GM03348 (cell line): ENCODE measurements at regions not wholly inside any gene's neighbourhood (a gene's known extent, or its start where the extent isn't known, plus 50 kb on each side); places are given as distances from the start of the nearest gene placed in this dataset.

ENCODE experiments used
- DNase-seq: peaks from one replicate; pipeline ENCODE4 v3.0.0; 2012; ENCODE audit warnings: low spot score

- DNase-seq, result no peak
These were observed 1457.7 kb downstream of the BRD1 start for GRCh38 chr22:48369789-48370507.

- no peak for DNase-seq
These were observed 1458.6 kb downstream of the BRD1 start for GRCh38 chr22:48368975-48369525.

DNA sequence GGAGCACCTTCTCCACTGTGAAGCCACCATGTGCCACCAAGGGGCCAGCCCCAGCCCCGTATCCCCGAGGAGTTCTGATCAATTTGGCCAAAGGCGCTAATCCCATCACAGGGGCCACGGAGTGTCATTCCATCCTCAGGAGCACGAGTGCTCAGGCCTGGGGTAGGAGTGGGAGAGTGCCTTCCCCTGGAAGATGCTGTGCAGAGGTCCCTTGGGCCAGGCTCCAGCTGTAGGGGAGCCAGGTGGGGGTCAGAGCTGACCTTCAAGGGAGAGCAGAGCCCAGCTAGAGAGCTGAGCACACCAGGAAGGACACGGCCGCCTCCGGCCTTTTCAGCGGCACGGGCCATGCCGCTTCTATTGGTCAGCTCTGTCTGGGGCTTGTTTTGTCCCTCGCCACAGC is 1459.9 kb downstream of the BRD1 start:
- no peak for DNase-seq

GRCh38 chr22:48366591-48366990 is 1461.1 kb downstream of the BRD1 start:
- DNase-seq, result no peak

DNA sequence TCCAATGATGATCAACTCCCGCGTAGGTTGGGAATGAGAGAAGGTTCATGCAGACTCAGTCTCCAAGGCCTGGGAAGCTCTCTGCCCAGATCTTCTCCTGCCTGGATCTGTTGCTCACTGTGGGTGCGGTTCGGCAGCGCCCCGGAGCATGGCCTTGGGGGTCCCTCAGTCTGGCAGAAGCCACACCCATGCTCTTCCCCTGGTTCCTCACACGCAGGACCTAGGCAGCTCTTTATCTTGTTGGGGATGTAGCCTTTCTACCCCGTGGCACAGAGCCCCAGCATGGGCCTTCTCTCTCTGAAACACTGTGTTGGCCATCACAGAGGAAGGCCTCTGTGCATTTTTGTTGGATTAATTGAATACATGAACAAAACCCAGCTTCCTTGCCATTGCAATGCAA is 1461.6 kb downstream of the BRD1 start:
- DNase-seq, result no peak

DNA sequence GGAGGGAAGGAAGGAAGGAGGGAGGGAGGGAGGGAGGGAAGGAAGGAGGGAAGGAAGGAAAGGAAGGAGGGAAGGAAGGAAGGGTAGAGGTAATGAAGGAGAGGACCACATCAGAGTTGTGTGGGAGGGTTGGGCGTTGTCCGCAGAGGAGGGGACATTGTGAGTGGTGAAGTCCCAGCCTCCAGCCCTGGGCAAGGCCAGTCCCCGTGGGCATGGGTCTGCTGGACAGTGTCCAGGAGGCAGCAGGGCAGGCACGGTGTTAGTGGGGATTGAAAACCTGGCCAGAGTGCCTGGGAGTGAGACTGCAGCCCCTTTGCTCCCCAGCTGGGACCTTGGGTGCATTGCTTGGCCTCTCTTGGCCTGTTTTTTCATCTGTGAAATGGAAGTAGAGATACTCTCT is 1462.3 kb downstream of the BRD1 start:
- DNase-seq, result no peak

DNA sequence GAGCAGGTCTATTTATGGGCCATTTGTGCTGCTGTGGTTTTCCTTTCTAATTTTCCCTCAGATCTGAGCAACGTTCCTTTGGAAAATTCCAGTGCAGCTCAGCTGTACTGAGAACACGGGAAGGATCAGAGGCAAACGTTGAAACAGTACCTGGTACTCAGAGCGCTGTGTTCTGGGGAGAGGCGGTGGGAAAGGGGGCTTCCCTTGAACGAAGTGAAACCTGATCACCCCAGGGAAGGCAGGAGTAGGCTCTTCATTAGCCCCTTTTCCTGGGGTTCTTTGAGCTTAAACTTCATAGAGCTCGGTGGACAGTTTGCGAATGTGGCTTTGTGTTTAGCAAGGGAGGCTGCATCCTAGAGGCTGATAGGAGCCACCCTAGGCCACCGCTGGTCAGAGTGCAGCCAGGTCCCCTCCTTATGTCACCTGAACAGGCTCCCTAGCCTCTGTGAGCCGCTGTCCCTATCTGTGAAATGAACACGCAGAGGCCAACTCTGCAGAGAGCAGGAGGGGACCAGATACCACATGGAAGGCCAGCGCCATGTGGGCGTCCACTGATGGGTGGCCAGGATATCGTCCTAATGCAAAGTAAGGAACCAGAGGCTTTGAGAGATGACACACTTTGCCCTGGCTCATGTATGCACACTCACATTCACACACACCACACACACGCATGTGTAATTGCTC is 1464.8 kb downstream of the BRD1 start:
- DNase-seq, result no peak

DNA sequence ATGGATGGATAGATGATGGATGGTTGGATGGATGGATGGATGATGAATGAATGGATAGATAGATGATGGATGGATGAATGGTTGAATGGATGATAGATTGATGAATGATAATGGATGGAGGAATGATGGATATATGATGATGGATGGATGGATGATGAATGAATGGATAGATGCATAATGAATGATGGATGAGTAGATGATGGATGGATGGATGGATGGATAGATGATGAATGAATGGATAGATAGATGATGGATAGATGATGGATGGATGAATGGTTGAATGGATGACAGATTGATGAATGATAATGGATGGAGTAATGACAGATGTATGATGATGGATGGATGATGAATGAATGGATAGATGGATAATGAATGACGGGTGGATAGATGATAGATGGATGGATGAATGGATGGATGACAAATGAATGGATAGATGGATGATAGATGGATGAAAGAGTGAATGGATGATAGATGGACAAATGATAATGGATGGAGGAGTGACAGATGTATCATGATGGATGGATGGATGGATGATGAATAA is 1466.5 kb downstream of the BRD1 start:
- no peak for DNase-seq

- DNase-seq, result no peak
These were observed 1468.1 kb downstream of the BRD1 start for GRCh38 chr22:48359613-48359965.

GRCh38 chr22:48358886-48359612 is 1468.6 kb downstream of the BRD1 start:
- DNase-seq, result no peak

GRCh38 chr22:48357961-48358360 is 1469.7 kb downstream of the BRD1 start:
- no peak for DNase-seq

- DNase-seq, result no peak
These were observed 1470.5 kb downstream of the BRD1 start for GRCh38 chr22:48357196-48357595.

GRCh38 chr22:48356731-48357130 is 1470.9 kb downstream of the BRD1 start:
- DNase-seq, result no peak

GRCh38 chr22:48354096-48354495 is 1473.6 kb downstream of the BRD1 start:
- no peak for DNase-seq

DNA sequence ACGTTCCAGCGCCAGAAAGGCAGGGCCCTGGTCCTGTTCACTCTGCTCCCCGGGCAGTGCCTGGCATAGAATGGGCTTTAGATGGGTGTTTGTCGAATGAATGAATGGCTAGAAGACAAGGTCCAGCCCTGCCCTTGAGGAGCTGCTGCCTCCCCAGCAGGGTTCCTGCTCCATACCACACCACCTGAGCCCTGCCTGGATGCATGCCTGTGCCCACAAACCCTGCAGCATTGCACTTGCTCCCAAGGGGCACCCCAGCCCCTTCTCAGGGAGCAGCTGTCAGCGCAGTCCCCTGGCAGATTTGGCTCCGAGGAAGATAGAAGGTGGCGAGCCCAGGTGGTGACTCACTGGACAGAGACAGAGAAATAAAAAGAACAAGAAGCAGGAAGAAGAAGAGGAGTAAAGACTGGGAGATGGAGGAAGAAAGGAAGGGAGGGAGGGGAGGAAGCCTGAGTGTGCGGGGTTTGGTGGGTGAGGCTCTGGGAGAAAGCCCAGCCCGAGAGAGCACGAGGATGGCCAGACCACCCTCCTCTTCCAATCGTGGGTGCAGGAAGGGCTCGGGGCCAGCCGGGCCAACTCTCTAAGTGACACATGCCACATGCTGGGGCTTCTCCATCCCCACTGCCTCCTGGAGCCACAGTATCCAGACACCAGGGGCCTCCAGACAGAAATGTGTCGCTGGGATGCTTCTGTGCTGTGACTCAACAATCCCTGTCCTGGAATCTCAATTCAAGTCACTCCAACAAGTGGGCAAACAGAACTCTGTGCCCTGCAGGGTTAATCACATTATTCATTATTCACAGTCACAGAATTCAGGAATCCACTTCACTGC is 1474.3 kb downstream of the BRD1 start:
- DNase-seq, result no peak

DNA sequence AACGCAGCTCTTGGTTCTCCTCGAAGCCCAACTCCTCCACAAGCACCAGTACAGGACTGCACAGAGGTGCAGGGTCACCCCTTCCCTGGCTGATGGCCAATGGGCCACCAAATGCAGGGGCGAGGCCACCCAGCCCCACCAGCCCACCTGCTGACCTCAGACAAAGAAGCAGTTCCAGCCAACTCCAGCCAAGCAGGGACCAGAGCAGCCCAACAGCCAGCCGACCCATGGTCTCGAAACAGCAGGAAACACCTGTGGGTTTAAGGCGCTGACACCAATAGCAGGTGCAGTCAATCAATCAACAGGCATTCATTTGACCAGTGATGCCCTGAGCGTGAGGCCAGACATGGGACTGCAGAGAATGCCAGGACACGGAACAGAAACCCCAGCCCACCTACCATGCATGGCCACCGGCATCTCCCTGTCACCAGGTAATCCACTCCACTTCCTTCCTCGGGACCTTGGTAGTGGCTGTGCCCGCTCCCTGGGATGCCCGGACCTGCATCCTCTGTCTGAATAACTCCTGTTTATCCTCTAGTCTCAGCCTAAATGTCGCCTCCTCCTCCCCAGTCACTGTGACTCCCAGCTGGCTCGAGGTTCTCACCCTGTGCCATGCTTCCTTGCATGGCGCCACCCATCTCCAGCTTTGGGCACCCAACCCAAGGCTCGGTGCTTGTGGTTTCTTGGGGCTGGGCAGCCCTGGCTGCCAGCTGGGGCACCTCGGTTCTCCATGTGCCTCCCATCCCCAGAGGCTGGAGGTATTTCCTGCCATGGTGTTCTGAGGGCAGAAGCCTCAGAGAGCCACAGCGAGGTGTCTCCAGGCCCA is 1475.4 kb downstream of the BRD1 start:
- no peak for DNase-seq

DNA sequence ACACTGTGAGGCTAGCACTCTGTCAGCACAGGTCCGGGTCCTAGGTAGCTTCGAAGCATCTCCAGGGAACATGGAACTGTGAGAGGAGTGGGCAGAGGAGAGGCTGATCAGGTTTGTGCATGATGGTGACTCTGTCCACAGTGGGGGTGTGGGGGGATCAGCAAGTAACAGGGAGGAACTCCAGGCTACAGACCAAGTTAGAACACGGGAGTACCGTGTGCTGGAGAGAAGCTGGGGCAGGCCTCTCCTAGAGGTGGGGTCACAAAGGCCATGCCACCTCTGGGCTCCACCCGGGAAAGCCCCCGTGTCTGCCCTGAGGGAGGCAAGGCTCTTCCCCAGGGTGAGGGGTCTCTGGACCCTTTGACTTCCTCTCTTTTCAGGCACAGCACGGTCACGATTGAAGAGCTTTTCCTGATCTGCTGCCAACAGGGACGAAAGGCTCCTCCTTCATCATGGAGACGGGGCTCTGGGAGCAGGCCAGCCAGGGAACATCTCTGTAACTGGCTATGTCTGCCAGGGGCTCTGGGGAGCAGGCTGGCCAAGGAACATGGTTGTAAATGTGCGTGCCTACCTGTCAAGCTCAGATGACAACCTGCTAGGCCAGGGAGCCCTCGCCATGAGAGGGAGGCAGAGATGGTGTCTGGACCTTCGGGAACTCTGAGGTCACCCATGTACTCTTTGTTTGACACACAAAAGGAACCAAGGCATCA is 1476.1 kb downstream of the BRD1 start:
- DNase-seq, result no peak

- no peak for DNase-seq
These were observed 1477.2 kb downstream of the BRD1 start for GRCh38 chr22:48350456-48350855.

DNA sequence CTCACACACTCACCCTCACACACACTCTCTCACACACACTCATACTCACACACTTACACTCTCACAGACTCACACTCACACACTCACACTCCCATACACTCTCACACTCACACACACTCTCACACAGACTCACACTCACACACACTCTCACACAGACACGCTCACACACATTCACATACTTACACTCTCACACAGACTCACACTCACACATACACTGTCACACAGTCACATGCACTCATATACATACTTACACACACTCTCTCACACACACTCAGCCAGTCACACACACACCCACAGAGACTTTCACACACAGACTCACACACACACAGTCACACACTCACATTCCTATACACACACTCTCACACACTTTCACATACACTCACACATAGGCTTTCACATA is 1478.8 kb downstream of the BRD1 start:
- no peak for DNase-seq

GRCh38 chr22:48347311-48347710 is 1480.4 kb downstream of the BRD1 start:
- no peak for DNase-seq
